ENCODE measurements at regions not wholly inside any gene's neighbourhood (a gene's known extent, or its start where the extent isn't known, plus 50 kb on each side); places are given as distances from the start of the nearest gene placed in this dataset.
"Not testable (repeated sequence)": the region's sequence is repeated elsewhere in the genome, so short reads cannot be mapped to it uniquely, and the experiment has no call there.

DNA sequence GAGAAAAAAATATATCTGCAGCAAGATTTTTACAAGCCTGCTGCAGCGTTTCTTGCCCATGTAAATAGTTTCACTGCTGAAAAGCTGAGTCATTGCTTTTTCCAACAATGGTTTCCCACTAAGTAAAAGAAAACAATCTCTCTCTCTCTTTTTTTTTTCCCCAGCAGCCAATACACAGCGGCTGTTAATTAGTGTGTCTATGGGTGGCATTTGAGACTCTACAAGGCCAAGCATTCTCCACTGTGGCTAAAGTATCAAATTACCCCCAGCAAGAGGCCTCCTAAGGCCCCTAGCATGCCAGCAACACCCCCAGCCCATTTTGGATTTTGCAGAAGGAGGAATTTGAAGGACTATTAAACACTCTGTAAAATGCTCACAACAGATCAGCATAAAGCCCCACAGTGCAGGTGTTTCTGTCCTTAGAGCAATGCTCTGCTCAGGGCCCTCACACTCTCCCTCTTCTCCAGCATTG lies 837.4 kb downstream of the TRIML1 start:
- DNase-seq: no peak

DNA sequence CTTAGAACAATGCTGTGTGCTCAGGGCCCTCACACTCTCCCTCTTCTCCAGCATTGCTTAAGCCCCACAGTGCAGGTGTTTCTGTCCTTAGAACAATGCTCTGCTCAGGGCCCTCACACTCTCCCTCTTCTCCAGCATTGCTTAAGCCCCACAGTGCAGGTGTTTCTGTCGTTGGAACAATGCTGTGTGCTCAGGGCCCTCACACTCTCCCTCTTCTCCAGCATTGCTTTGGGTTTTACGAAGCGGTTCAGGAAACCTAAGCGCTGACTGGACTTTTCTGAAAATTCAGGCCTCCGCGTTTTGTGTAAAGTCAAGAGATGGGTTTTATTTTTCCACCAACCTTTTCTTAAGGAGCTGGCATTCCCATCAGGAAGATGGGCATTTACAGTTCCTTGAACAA lies 838.0 kb downstream of the TRIML1 start:
- not testable (repeated sequence) for DNase-seq

DNA sequence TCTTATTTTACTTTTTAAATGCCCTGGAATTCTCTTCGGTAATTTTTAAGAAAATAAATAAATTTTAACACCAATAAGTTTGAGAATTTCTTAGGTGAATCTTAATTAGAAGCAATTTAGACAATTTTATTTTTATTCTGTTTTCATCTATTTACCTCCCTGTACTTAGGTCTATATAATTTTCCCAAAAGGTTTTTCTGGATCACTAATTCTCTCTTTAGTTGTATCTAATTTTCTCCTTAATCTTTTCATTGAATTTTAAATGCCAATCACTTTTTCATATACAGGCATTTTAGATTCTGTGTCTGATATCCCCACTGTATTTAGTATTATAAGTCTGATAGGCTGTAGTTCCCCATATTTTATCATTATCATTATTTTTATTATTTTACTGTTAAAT lies 845.3 kb downstream of the TRIML1 start:
- no peak for DNase-seq

DNA sequence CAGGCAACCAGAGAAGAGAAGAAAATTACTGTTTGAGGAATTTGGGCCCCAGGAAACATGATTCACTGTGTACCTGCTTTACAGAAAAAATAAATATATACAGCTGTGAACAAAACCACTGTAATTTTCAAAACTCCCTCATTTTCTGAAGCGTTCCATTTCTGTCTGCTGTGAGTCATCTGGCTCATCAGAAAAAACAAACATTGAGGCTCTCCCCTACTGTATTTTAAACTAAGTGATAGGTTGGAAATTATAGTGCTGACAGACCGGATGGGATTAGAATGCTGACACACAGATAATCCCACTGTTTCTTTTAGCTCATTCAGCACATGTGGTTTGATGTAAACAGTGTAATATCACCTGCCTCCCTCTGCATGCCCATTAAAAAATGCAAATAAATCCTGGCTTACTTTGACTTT lies 847.0 kb downstream of the TRIML1 start:
- DNase-seq: no peak

DNA sequence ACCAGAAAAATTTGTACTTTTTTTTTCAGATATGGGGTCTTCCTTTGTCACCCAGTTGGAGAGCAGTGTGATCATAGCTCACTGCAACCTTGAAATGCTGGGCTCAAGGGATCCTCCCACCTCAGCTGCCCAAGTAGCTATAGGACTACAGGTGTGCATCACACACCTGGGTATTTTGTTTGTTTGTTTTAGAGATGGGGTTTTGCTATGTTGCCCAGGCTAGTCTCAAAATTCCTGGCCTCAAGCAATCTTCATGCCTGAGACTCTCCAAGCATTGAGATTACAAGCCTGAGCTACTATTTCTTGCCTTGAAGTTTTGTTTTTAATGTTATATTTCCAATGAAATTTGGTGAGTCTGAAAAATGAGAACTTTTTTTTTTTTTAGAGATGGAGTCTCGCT lies 847.8 kb downstream of the TRIML1 start:
- DNase-seq: no peak

DNA sequence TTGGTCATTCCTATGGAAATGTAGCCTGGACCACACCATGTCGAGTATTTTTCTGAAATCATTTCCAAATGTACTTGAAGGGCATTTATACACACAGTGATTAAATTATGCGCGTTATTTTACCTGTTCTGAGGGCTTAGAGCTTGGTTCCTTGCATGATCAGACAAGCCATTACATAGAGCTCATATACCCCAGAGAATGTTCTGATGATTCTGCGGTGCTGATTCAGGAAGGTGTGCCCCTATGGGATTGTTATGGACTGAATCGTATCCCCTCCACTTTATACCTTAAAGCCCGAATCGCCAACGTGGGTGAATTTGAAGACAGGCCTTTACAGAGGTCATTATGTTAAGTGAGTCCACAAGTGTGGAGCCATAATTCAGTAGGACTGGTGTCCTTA lies 848.9 kb downstream of the TRIML1 start:
- no peak for DNase-seq

DNA sequence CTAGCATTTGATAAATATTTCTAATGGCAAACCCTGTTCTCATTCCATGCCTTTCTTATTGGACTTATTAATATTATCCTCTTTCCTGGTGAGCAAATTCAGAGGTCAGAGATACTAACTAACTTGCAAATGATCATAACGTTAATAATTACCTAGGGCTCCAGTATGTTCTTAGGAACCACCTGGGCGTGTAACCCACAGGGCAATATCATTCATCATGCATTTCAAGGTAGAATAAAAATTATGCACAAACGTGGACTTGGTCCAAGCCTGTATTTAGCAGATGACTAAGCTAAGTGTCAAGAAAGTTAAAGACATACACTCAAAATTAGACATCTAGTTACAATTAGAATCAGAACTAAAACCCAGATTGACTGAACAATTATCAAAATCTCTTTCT lies 850.1 kb downstream of the TRIML1 start:
- no peak for DNase-seq

DNA sequence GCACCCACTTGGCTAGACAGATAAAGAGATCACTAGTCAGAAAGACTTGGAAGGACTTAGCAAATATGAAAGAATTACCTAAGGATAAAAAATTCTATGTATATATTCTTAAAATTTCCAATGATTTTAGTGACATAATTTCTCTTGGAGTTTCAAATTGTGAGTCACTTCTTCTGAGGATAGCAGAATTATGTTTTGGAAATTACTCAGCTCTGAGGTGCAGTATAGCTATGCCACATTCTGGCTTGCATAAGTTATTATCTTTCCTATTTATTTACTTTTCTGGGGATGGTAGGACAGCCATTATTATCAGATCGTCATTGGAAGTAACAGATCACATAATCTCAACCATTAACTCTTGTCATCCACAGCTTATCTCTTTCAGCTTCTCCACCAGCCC lies 853.5 kb downstream of the TRIML1 start:
- no peak for DNase-seq

DNA sequence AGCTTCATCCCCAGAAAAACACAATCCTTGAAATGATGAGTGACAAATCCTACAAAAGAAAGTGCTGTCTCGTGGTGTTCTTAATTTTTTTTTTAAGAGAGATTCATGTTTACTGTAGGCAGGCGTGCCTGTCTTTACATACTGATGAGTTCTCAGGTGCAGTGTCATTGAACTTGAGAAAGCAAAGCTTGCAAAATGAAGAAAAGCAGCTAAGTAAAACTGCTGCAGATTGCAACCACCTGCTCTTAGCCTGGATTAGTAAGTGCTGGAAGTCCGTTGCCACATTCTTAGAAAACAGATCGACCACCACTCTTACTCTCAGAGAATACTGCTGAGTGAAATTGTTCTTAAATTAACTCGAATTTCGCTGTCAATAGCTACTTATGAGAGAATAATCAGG lies 854.6 kb downstream of the TRIML1 start:
- no peak for DNase-seq

DNA sequence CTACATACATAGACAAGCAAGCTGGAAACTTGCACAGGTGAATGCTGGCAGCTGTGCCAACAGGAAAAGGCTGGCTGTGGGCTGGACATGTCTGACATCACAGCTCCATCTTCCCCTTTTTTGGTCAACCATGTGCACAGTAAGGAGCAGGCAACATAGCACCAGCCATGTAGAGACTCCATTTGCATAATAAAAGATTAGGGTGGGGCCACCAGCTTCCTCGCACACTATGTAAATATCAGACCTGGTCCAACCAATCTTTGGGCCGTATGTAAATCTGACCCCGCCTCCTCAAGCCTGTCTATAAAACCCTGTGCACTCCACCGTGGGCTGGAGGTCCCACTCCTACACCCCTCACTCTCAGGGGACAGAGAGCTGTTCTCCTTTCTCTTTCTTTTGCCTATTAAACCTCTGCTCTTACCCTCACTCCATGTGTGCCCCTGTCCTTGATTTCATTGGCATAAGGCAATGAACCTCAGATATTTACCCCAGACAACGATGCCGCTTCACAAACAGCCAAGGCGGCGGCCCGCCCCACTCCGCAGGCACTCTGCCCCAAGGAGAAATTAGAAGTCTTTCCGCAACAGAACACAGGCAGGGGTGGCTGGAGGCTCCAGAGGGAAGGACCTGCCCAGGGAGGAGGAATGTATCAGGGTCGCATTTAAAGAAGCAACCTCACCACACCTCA lies 862.2 kb downstream of the TRIML1 start:
- no peak for DNase-seq

DNA sequence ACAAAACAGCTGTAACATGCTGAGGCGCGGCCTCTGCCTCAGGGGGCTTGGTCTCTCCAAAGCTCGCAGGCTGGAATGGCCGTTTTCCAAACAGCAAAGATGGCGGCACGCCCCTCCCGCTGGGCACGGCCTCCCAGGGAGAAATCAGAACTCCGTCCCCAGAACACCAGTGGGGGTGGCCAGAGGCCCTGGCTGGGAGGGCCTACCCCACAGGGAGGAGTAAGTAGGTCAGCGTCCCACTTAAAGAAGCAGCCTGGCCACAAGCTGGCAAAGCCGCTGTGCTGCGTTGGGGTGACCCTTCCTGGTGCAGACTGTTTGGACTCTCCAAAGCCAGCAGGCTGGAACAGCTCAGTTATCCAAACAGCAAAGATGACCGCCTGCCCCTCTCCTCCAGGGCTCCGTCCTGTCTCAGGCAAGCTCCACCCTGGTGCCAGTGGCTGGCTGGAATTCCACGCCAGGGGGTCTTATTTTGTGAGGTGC lies 862.8 kb downstream of the TRIML1 start:
- DNase-seq: no peak

DNA sequence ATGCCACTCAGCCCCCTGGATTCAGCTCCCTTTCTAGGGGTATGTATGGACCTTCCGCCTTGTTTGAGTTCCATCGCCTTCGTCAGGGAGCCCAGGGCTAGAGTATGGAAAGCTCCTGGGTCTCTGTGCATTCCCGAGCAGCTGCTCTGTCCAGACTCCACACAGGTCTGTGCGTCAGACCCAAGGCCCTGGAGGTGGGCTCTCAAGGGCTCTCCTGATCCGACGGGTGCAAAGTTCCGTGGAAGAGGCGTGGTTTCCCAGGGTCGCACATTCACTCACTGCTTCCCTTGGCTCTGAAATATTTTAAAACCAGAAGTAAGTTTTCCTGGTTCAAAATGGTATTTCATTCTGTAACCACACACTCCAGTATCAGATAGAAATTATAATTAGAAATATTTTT lies 863.2 kb downstream of the TRIML1 start:
- no peak for DNase-seq

DNA sequence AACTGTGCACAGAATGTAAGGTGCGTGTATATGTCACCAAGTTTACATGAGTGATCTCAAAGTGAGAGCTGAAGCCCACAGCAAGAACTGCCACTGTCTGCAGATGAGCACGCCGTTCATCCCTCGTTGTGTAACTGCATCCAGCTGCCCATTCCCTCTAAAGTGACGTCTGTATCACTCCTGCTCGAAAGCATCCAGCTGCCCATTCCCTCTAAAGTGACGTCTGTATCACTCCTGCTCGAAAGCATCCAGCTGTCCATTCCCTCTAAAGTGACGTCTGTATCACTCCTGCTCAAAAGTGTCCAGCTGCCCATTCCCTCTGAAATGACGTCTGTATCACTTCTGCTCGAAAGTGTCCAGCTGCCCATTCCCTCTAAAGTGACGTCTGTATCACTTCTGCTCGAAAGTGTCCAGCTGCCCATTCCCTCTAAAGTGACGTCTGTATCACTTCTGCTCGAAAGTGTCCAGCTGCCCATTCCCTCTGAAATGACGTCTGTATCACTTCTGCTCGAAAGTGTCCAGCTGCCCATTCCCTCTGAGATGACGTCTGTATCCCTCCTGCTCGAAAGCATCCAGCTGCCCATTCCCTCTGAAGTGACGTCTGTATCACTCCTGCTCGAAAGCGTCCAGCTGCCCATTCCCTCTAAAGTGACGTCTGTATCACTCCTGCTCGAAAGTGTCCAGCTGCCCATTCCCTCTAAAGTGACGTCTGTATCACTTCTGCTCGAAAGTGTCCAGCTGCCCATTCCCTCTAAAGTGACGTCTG lies 871.4 kb downstream of the TRIML1 start:
- DNase-seq: not testable (repeated sequence)

DNA sequence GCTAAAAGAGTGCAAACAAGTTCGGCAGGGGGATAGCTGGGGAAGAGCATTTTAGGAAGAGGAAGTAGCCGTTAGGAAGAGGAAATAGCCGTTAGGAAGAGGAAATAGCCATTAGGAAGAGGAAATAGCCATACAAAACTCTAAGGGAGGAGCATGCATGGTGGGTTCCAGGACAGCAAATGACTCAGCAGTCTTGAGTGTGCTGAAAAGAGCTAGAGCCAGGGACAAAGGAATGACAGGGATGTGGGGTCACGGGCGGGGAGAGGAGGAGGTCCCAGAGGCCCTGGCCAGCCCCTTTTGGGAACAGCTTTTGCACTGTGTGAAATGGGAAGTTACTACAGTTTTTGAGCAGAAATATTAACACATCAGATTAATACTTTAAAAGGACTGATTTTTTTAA lies 882.6 kb downstream of the TRIML1 start:
- DNase-seq: no peak

DNA sequence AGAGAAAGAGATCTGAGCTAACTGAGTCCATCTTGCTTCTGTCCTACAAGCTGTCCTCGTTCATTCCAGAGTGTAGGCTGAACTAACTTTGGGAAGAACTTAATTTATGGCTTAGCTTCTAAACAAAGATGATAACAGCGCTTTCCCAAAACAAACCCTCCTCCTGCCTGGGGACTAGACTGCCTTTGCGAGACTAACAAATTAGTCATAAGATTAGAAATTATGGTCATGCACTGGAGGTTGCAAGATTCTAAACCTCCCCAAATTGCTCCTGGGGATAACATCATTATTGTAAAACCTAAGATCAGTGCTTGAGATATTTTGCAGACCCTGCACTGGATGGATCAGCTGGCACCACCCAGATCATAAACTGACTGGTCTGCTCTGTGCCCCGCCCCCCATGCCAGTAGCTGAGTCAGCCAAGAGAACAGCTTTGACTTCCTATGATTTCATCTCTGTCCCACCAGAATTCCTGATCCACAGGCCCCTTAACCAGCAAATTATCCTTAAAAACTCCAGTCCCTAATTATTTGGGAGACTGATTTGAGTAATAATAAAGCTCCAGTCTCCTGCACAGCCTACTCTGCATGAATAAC lies 883.3 kb downstream of the TRIML1 start:
- DNase-seq: no peak

DNA sequence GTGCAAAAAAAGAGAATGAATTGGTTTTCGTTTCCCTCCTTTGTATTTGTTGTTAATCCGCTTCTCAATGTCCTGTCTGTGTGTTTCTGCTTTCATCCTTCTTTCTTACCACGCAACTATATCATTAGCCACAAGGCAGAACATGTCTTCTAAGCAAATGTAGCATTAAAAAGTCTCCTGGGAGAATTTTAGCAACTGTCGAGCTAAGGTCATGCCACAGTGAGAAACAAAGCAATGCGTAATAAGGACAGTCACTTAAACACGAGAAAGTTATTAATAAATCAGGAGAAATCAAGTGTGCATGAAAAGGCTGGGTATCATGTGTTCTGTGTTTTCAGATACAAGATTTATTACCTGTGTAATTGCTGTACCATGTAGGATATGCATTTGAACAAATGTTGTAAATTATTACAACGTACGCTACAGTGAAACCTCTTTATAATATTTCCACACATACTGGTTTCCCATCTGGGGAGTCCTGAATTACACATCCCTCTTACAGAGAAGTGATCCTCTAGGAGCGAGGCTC lies 890.8 kb downstream of the TRIML1 start:
- DNase-seq: no peak

DNA sequence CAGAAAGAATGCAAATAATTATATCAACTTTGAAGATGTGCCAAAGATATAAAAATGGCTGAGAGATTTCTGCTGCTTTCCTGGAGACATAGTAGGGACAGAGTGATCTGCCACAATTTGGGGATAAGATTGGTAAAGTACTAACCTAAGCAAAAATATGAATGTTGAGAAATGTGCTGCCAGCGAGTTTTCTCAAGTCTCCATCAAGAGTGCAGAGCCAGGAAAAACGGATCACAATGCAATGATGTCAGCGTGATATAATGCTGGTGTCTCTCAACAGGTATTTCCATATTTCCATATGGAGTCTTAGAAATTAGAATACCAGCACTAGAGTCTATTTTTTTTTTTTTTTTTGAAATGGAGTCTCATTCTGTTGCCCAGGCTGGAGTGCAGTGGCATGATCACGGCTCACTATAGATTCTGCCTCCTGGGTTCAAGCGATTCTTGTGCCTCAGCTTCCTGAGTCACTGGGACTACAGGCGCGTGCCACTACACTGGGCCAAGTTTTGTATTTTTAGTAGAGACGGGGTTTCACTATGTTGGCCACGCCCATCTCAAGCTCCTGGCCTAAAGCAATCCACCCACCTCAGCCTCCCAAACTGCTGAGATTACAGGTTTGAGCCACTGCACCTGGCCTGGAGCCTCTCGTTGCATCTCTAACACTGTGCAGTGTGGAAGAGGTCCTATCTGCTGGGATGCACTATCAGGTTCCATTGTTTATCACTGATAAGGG lies 893.5 kb downstream of the TRIML1 start:
- no peak for DNase-seq

DNA sequence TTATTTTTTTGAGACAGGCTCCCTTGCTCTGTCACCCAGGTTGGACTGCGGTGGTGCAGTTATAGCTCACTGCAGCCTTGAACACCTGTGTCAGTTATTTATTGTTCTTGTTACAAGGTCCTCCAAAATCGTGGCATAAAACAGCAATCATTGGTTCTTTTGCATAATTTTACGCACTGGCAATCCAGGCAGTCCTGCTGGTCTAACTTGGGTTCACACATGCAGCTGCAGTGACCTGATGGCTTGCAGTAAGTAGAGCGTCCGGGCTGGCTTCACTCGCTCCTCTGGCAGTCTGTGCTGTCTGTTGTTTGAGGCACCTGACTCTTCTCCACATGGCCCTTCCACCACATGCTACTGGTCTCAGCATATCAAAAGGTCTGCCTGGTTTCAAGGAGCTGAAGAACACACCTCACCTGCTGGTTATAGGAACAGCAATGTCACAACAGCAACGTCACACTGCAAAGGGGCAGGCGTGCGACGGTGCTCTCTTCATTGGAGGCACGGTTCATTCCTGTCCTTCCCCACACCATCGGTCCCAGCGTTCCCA lies 894.6 kb downstream of the TRIML1 start:
- DNase-seq: no peak

DNA sequence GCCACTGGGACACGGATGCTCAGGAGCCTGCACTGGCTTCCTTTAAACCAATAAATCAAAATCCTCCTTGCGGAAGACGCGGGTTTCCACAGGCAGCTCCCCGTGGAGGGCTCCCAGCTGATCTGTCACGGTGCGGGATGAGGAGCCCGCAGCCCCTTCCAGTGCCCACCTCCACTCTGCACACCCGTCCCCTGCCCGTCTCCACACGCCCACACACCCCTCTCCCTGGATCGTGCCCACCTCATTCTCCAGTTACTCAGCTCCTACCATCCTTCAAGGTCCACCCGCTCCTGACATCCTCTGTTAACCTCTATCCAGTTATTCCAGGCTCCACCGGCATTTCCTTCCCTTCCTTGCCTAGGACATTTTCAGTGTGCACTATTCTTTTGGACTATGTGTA lies 895.9 kb downstream of the TRIML1 start:
- no peak for DNase-seq

DNA sequence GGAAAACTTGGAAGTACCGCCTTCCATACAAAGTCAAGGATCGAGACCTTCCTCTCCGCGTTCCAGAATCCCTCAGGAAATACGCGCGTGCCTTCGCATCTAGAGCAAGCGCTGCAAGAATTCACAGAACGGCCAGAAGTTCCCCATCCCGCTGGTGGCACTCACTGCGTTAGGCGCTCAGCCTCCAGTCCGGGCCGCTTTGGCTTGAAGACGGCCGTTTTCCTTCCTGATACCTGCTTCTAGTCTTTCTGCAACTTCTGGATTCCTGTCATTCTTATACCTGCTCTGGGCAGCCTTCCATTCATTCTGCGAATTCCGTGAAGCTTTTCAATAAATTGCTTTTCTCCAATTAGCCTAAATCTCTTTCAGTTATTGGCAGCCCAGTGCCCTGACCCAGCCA lies 896.4 kb downstream of the TRIML1 start:
- no peak for DNase-seq

DNA sequence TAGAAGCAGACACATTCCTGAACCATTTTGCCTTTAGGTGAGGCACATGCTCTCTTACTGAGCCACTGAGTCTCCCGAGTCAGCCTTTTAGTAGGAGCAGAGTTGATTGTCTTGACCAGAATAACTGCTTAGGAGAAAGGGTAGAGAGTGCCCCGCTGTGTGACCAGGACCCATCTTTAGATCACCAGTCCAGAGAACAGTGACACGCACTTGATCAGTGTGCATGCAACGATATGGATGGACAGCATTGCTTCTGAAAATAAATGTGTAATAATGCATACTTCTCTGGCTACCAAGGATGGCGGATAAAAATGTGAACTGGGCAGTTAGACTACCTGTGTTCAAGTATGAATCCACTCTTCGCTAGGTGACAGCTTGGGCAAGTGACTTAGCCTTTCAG lies 897.7 kb downstream of the TRIML1 start:
- DNase-seq: no peak

DNA sequence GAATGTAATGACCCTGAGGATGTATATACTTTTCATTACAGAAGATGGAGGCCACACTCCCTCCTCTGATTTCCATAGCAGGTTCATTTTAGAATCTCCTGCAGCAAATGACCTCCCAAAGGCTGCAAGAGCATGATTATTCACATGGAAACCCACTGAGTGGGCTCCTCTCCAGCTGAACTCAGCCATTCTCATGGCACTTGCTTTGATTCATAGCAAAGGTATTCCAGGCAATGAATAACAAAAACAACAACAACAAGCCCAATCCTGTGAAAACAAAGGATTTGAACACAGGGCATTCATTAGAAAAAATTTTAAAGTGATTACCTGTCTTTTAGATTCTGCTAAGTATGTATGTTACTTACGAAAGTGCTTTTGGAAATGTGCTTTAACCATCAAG lies 894.0 kb upstream of the FRG1 start:
- no peak for DNase-seq

DNA sequence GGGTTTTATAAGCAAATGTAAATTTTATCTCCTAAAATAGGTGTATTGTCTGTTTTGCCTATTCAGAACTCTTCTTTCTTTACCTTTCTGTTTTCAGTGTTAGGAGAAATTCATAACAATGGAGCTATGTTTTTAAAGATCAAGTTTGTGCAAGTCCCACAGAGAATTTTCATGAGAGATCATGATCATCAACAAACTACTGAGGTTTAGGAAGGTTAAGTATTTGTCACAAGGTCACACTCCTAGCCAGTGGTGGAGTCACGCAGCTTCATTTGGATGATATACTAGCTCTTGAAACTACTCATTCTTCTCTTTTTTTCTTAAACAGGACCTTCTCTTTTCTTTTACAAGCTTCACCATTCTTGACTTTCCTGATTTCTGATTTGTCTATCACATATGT lies 892.6 kb upstream of the FRG1 start:
- no peak for DNase-seq

Data from stimulated activated naive CD4-positive, alpha-beta T cell treated with Interleukin-2 at 50 U/mL for 16 hours (primary cell).